NCI-H2227 (cell line): ENCODE measurements at regions not wholly inside any gene's neighbourhood (a gene's known extent, or its start where the extent isn't known, plus 50 kb on each side); places are given as distances from the start of the nearest gene placed in this dataset.
"Not testable (repeated sequence)": the region's sequence is repeated elsewhere in the genome, so short reads cannot be mapped to it uniquely, and the experiment has no call there.

ENCODE experiments used
- DNase-seq: peaks from one replicate; lab custom pipeline; 2025; ENCODE audit not compliant: unreplicated experiment; lab: John Stamatoyannopoulos, UW

- DNase-seq = no peak
Measured at GRCh38 chr12:87585882-87586557, 443.2 kb downstream of the C12orf50 start.

GRCh38 chr12:87579091-87579490, 450.1 kb downstream of the C12orf50 start:
- DNase-seq = not testable (repeated sequence)

- no peak for DNase-seq
Measured at GRCh38 chr12:87575906-87576305, 453.3 kb downstream of the C12orf50 start.

- not testable (repeated sequence) for DNase-seq
Measured at GRCh38 chr12:87566918-87567317, 462.3 kb downstream of the C12orf50 start.

- no peak for DNase-seq
Measured at GRCh38 chr12:87556985-87557384, 472.2 kb downstream of the C12orf50 start.

- DNase-seq = not testable (repeated sequence)
Measured at GRCh38 chr12:87531213-87531612, 498.0 kb downstream of the C12orf50 start.

GRCh38 chr12:87529413-87529812, 499.8 kb downstream of the C12orf50 start:
- DNase-seq = no peak

GRCh38 chr12:87520968-87521367, 508.2 kb downstream of the C12orf50 start:
- DNase-seq = no peak

GRCh38 chr12:87518481-87518880, 510.7 kb downstream of the C12orf50 start:
- DNase-seq = no peak

GRCh38 chr12:87518036-87518435, 511.2 kb downstream of the C12orf50 start:
- no peak for DNase-seq

- no peak for DNase-seq
Measured at GRCh38 chr12:87513536-87514280, 515.5 kb downstream of the C12orf50 start.

- no peak for DNase-seq
Measured at GRCh38 chr12:87511371-87511770, 517.8 kb downstream of the C12orf50 start.

GRCh38 chr12:87509237-87509820, 519.9 kb downstream of the C12orf50 start:
- no peak for DNase-seq

GRCh38 chr12:87491598-87491997, 537.6 kb downstream of the C12orf50 start:
- no peak for DNase-seq

- DNase-seq = no peak
Measured at GRCh38 chr12:87491089-87491488, 538.1 kb downstream of the C12orf50 start.

GRCh38 chr12:87469295-87469694, 559.9 kb downstream of the C12orf50 start:
- no peak for DNase-seq

- DNase-seq = no peak
Measured at GRCh38 chr12:87467936-87468335, 561.3 kb downstream of the C12orf50 start.

- DNase-seq = no peak
Measured at GRCh38 chr12:87464565-87464964, 564.6 kb downstream of the C12orf50 start.

- DNase-seq = no peak
Measured at GRCh38 chr12:87444039-87444438, 585.2 kb downstream of the C12orf50 start.

- DNase-seq = no peak
Measured at GRCh38 chr12:87441511-87441910, 587.7 kb downstream of the C12orf50 start.

GRCh38 chr12:87439990-87440827, 589.0 kb downstream of the C12orf50 start:
- DNase-seq = no peak
